Activated CD4-positive, alpha-beta T cell treated with anti-CD3 and anti-CD28 coated beads, Interleukin-2, amount 50 U/mL, for 16 hours (primary cell): ENCODE measurements at regions not wholly inside any gene's neighbourhood (a gene's known extent, or its start where the extent isn't known, plus 50 kb on each side); places are given as distances from the start of the nearest gene placed in this dataset.
"Not testable (repeated sequence)": the region's sequence is repeated elsewhere in the genome, so short reads cannot be mapped to it uniquely, and the experiment has no call there.

Experiments used
- DNase-seq: peaks from one replicate; pipeline ENCODE4 v3.0.0-alpha.2; 2020

GRCh38 chr1:195738966-195739650 lies 869.1 kb downstream of the KCNT2 start:
- no peak for DNase-seq

- DNase-seq = no peak
Observed at GRCh38 chr1:195735140-195735539, 873.1 kb downstream of the KCNT2 start.

GRCh38 chr1:195733826-195734225 lies 874.4 kb downstream of the KCNT2 start:
- no peak for DNase-seq

GRCh38 chr1:195733408-195733807 lies 874.8 kb downstream of the KCNT2 start:
- DNase-seq = no peak

GRCh38 chr1:195731385-195731784 lies 876.9 kb downstream of the KCNT2 start:
- no peak for DNase-seq

GRCh38 chr1:195723796-195724194 lies 884.4 kb downstream of the KCNT2 start:
- DNase-seq = no peak

- not testable (repeated sequence) for DNase-seq
Observed at GRCh38 chr1:195722852-195723795, 885.1 kb downstream of the KCNT2 start.

- DNase-seq = not testable (repeated sequence)
Observed at GRCh38 chr1:195722146-195722545, 886.1 kb downstream of the KCNT2 start.

GRCh38 chr1:195721210-195721971 lies 886.8 kb downstream of the KCNT2 start:
- DNase-seq = no peak

GRCh38 chr1:195717651-195718050 lies 890.6 kb downstream of the KCNT2 start:
- DNase-seq = no peak

- DNase-seq = no peak
Observed at GRCh38 chr1:195715652-195716051, 892.6 kb downstream of the KCNT2 start.

GRCh38 chr1:195714248-195714647 lies 894.0 kb downstream of the KCNT2 start:
- no peak for DNase-seq

GRCh38 chr1:195709821-195710220 lies 898.4 kb downstream of the KCNT2 start:
- no peak for DNase-seq

GRCh38 chr1:195704028-195704427 lies 904.2 kb downstream of the KCNT2 start:
- no peak for DNase-seq

- no peak for DNase-seq
Observed at GRCh38 chr1:195701149-195701548, 907.1 kb downstream of the KCNT2 start.

- DNase-seq = no peak
Observed at GRCh38 chr1:195697130-195697529, 911.1 kb downstream of the KCNT2 start.

- DNase-seq = no peak
Observed at GRCh38 chr1:195686764-195687163, 921.5 kb downstream of the KCNT2 start.

GRCh38 chr1:195664628-195665027 lies 943.6 kb downstream of the KCNT2 start:
- DNase-seq = no peak

GRCh38 chr1:195663549-195664280 lies 944.5 kb downstream of the KCNT2 start:
- no peak for DNase-seq

GRCh38 chr1:195656780-195657179 lies 951.5 kb downstream of the KCNT2 start:
- DNase-seq = no peak

- not testable (repeated sequence) for DNase-seq
Observed at GRCh38 chr1:195648875-195649274, 959.4 kb downstream of the KCNT2 start.

- DNase-seq = no peak
Observed at GRCh38 chr1:195637539-195637938, 970.7 kb downstream of the KCNT2 start.

GRCh38 chr1:195618287-195618686 lies 990.0 kb downstream of the KCNT2 start:
- DNase-seq = peak; percentile 8
